GM21367 (cell line): ENCODE measurements at regions not wholly inside any gene's neighbourhood (a gene's known extent, or its start where the extent isn't known, plus 50 kb on each side); places are given as distances from the start of the nearest gene placed in this dataset.

Experiments
- ATAC-seq: cut with Tn5 transposase; IDR thresholded peaks from one replicate; pipeline ENCODE4 v1.9.1; 2021; ENCODE audit not compliant: unreplicated experiment

DNA sequence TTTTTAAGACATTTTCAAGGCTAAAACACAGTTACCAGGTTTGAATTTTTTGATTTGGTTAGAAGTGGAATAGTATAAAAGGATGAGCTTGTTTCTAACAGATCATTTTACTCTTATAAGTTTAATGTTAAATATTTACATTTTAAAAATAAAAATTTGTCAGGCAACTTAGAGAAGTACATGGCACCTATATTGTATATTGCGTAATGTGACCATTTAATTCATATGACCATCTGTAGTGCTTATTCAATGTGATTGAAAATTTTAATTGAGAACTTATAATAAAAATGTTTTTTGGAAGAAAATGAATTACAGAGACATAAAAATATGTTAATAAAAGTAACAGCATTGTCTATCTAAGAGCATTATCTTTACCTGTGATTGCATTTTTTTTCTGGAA is 1632.4 kb downstream of the RPA4 start:
- no peak for ATAC-seq

DNA sequence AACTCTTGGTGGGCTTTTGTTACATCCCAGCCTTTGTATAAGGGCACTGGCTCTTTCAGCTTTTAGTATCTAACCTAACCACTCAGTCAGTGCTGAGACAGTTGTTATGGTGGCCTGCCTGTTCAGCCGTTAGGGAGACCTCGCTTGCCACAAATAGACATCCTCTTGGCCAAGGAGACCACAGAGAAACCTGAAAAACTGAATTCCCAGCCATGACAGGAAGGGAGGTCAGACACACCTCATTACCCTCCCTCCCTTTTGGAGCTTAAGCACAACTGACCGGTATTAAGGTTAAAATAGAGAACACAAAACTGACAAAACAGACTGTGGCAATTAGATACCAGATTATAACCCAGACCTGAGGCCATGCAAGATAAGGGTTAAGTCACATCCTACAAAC is 1639.3 kb downstream of the RPA4 start:
- no peak for ATAC-seq

DNA sequence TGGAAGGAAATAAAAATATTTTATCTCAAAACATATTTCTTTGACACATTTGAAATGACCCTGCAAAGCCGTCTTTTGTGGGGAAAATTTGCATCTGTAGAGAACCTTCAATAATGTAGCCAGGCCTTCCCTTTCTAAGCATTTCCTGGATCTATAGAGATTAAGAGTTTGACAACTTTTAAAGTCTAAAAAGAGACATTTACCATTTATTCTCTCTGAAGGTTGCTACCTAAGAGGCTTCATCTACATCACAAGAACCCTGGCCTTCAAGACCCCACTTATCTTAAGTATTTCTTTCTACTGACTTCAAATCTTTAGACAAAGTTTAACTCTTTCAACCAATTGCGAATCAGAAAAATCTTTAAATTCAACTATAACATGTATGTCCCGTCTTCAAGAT is 1639.8 kb downstream of the RPA4 start:
- ATAC-seq: no peak

DNA sequence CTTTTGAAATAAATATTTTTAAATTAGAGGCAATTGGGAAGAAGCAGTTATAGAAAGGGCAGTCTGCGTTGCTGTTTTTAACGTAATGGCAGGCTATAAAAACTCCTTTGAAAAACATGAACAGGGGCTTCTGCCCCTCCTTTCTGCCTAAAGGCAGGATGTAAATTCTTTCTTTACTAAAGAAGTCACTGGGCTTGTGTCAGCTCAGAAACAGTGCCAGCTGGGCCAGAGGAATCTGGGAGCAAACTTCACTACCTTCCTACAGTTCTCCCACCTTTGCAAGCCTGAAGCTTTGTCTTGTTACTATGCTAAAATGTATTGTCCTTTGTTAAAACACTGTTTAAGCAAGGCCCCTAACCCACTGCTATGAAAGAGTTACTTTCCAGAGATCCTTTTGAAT is 1664.8 kb downstream of the RPA4 start:
- ATAC-seq: no peak

DNA sequence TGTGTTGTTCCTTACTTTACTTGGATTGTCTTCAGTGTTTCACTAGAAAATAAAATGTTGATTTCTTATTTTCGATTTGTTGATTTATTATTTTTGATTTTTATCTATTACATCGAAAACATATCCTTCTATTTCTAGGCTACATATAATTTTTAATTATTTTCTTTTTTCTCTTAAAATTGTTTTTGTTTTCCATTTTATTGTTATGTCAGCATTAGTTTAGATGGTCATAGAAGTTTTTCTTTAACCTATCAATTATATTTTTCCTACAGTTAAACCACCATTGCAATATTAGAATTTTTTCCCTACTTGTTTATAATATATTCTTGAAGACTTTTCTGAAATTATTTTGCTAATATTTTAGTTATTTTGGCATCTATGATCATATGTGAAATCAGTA is 1685.1 kb downstream of the RPA4 start:
- no peak for ATAC-seq

DNA sequence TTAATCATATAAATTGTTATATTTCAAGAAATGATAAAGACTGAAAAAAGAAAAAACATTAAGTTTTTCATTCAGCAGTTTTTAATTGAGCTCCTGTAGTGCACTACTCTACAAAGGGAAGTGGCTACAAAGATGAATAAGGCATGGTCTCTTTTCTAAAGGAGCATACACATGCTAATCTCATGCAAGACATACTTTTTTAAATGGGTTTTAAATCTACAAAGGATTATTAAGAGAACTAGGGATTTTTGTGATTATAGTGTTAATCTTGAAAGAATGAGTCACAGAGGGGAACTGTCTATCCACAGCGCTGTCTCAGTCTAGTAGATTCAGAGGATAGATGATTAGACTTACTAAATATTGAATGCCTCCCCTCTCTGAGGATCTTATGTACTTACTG is 1722.2 kb downstream of the RPA4 start:
- ATAC-seq: no peak

DNA sequence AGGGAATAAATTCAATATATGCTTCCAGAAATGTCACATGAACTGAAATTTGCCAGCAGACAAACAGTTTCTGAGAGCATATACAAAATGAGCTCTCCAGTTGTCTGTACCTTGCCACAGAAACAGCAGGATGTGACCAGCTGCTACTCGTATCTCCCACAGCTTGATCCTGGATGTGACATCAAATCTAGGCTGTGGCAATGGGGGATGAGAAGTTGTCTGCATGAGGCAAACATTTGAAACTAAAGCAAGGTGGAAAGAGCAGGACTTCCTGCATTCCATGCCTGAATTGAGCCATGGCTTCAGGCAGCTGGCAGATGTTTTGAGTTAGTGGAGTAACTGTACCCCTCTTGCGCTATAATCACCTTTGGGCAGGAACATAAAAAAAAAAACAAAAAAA is 1724.0 kb downstream of the RPA4 start:
- ATAC-seq: no peak

DNA sequence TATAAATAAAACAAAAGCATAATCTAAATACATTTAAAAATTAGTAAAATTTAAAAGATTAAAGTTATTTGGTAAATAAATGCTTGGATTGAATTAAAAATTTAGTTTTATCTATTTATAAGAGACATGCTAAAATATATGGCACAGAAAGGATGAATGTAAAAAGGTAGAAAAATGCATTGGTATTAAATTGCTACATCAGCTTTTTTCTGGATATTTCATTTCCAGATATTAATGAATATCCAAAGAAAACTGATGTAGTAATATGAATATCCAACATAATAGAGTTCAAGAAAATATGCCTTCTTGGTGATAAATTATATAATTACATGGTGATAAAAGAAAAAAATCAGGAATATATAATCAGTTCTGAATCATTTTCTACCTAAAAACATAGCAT is 1743.9 kb downstream of the RPA4 start:
- ATAC-seq: no peak

DNA sequence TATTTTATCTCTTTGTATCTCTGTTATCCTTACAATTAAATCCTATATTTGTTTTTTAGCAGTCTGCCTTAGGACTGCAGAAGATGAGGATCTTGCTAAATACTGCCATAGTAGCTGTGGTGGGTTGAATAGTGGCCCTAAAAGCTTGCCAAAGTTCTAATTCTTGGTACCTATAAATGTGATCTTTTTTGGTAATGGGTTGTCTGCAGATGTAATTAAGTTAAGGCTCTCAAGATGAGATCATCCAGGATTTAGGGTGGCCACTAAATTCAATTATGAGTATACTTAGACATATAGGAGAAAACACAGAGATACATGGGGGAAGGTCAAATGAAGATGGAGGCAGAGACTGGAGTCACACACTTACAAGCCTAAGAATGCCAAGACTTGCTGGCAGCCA is 1753.7 kb downstream of the RPA4 start:
- ATAC-seq: no peak

DNA sequence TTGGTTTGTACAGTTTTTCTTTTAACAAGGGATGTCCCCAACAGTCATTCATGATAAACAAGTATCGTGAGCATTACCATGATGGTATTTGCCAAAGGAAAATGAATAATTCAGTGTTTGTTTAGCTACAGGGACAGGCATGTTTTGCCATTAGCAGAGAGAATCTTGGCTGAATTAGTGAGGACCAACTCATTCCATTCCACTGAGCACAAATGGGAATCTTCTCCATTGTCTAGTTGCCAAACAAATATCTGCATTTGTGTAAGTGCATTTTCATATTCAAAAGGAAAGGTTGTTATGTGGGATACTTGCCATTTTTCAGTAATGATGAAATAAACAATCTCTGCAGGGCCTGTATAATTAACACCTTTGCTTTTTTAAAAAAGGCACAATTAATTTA is 1762.6 kb downstream of the RPA4 start:
- ATAC-seq: no peak

DNA sequence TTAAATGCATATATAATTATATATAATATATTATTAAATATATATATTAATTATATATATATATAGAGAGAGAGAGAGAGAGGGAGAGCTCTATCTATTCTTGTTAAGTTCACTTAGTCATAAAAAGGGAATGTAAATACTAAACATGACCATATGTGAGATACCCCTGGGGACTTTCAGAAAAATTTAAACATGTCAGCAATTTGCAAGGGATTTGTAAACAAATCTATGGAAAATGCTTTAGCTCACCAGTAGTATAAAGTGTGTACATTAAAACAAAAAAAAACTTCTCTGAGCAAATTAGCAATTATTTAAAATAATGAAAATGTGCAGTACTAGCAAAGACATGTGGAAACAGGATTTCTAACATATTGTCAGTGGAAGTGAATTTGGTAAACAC is 1755.5 kb downstream of the PCDH19 start:
- ATAC-seq: no peak
